HG03432 (cell line): ENCODE measurements at regions not wholly inside any gene's neighbourhood (a gene's known extent, or its start where the extent isn't known, plus 50 kb on each side); places are given as distances from the start of the nearest gene placed in this dataset.

Source experiments
- ATAC-seq: cut with Tn5 transposase; IDR thresholded peaks from one replicate; pipeline ENCODE4 v1.9.1; 2021; ENCODE audit warnings: mild to moderate bottlenecking, moderate library complexity; ENCODE audit not compliant: unreplicated experiment

GRCh38 chr2:196224756-196225155, 53.4 kb upstream of the STK17B start:
- ATAC-seq: no peak

- ATAC-seq: no peak
These were observed 53.8 kb upstream of the STK17B start for GRCh38 chr2:196225213-196225612.

GRCh38 chr2:196226058-196226706, 54.8 kb upstream of the STK17B start:
- ATAC-seq: no peak

- no peak for ATAC-seq
These were observed 55.3 kb upstream of the STK17B start for GRCh38 chr2:196226707-196227065.

GRCh38 chr2:196229013-196229412, 57.6 kb upstream of the STK17B start:
- ATAC-seq: no peak

- no peak for ATAC-seq
These were observed 58.9 kb upstream of the STK17B start for GRCh38 chr2:196230061-196230854.

- ATAC-seq: peak; percentile 15
These were observed 61.8 kb upstream of the STK17B start for GRCh38 chr2:196233021-196233804.

GRCh38 chr2:196233805-196234475, 62.6 kb upstream of the STK17B start:
- peak; percentile 83 for ATAC-seq

- peak; percentile 51 for ATAC-seq
These were observed 63.3 kb upstream of the STK17B start for GRCh38 chr2:196234672-196235071.

GRCh38 chr2:196238836-196239380, 67.5 kb upstream of the STK17B start:
- no peak for ATAC-seq

GRCh38 chr2:196239622-196240587, 68.5 kb upstream of the STK17B start:
- ATAC-seq: peak; percentile 82

GRCh38 chr2:196241175-196241574, 69.8 kb upstream of the STK17B start:
- ATAC-seq: no peak

GRCh38 chr2:196242131-196242620, 70.8 kb upstream of the STK17B start:
- ATAC-seq: peak; percentile 89

- no peak for ATAC-seq
These were observed 73.1 kb upstream of the STK17B start for GRCh38 chr2:196244516-196244915.

- no peak for ATAC-seq
These were observed 73.6 kb upstream of the STK17B start for GRCh38 chr2:196244966-196245365.

GRCh38 chr2:196245378-196246140, 74.2 kb upstream of the STK17B start:
- no peak for ATAC-seq

- no peak for ATAC-seq
These were observed 76.0 kb upstream of the STK17B start for GRCh38 chr2:196247114-196247975.

GRCh38 chr2:196247976-196248280, 76.5 kb upstream of the STK17B start:
- ATAC-seq: no peak
